Left lung (tissue), 4 donors: ENCODE measurements at regions not wholly inside any gene's neighbourhood (a gene's known extent, or its start where the extent isn't known, plus 50 kb on each side); places are given as distances from the start of the nearest gene placed in this dataset.

Source experiments
- ATAC-seq: fragments of 200-7000 bp; cut with Tn5 transposase; one replicate; pipeline ENCODE4 v1.9.1; 2020; ENCODE audit warnings: moderate library complexity
- DNase-seq, 4 donors: peaks; one replicate each; pipeline ENCODE4 v3.0.0-alpha.2; 2013 to 2020
- H3K27ac ChIP-seq, 2 donors: fragments of 200-600 bp; sonication (generic) in 1 of 2; one replicate each; pipeline versions ENCODE4 v1.5.0 to v1.8.0; 2020 to 2021
- H3K27me3 ChIP-seq, 2 donors: fragments of 200-600 bp; sonication (generic) in 1 of 2; one replicate each; pipeline versions ENCODE4 v1.5.0 to v1.8.0; 2020 to 2021
- H3K36me3 ChIP-seq, 2 donors: fragments of 200-600 bp; sonication (generic) in 1 of 2; one replicate each; pipeline versions ENCODE4 v1.5.0 to v1.8.0; 2020 to 2021
- H3K4me1 ChIP-seq, 2 donors: fragments of 200-600 bp; one replicate each; pipeline ENCODE4 v1.8.0; 2021
- H3K4me3 ChIP-seq, 2 donors: fragments of 200-600 bp; sonication (generic) in 1 of 2; one replicate each; pipeline versions ENCODE4 v1.5.0 to v1.8.0; 2020 to 2021; ENCODE audit warnings: mild to moderate bottlenecking in 1 of 2
- H3K9me3 ChIP-seq, 2 donors: fragments of 200-600 bp; sonication (generic) in 1 of 2; one replicate each; pipeline versions ENCODE4 v1.5.0 to v1.8.0; 2020 to 2021
- CTCF ChIP-seq, 2 donors: fragments of 200-600 bp; sonication (generic) in 1 of 2; IDR thresholded peaks; one replicate each; pipeline versions ENCODE4 v1.5.0 to v1.8.0; 2021; ENCODE audit warnings: antibody characterized with exemption in 2 of 2
- intact Hi-C, 2 donors: fragments of 100-400 bp; cut with DNase I; formaldehyde crosslinking; loops; one replicate each; pipeline versions ENCODE4 v1.11.2 to v1.14.2; 2022
- donor health status: DM: no; HTN: yes; CAD: no.
- donor health status: DM: no; HTN: no; CAD: no.

DNA sequence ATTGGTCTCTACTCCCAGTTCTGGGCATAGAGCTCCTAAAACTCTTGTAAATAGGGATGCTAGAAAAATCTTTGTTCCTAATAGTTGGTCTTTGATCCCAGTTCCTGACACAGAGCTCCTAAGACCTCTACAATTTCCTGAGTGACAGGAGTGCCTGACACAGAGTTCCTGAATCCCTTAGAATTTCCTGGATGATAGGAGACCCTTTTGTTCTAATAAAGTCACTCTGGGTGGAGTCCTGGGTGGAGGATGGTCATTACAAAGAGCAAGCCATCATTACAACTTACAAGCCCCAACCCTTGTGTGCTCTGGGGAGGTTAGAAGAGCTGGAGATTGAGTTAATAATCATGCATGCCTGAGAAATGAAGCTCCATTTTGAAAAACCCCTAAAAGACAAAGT lies 58.4 kb downstream of the ZZZ3 start:
- no peaks in the 10 kb centered on the region for H3K9me3 ChIP-seq
- H3K27me3 ChIP-seq, result no peaks in the 10 kb centered on the region
- no peak for DNase-seq
- TF ChIP-seq CTCF (IDR thresholded peaks at IDR 0.05), result no peak
- intact Hi-C loops, result no loop called here
- no peak overlapping the region for H3K4me3 ChIP-seq
- H3K36me3 ChIP-seq, result peaks cover 0 to 31% of the 10 kb centered on the region in 2 donors
- H3K4me1 ChIP-seq, result no peaks in the 10 kb centered on the region
- H3K27ac ChIP-seq, result peak overlapping the region in 1 of 2 donors; percentile 28
- no peak for ATAC-seq

DNA sequence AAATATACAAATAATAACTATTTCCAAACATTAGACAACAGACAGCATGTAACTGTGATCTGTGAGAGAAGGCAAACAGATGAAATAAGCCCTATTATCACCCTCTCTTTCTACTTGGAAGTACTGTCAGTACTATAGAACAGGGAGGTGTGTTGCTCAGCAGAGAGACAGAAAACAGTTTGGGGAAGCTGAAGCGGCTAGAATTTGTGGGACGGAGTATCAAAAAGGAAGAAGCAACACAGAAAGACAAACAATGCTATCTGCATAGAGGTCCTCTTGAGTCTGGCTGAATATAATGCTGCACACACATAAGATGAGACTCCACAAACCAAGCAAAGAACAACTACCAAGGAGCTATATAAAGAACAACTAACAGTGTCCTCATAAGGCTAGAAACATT lies 59.4 kb downstream of the ZZZ3 start:
- ATAC-seq (no peak), DNase-seq (no peak)
- Histone ChIP-seq H3K27me3 (no peaks in the 10 kb centered on the region), H3K36me3 (peaks cover 0 to 34% of the 10 kb centered on the region in 2 donors), H3K4me3 (no peak overlapping the region), H3K27ac (no peak overlapping the region), H3K9me3 (no peaks in the 10 kb centered on the region), H3K4me1 (no peaks in the 10 kb centered on the region)
- TF ChIP-seq CTCF (IDR thresholded peaks at IDR 0.05), result no peak
- intact Hi-C loops, result no loop called here

DNA sequence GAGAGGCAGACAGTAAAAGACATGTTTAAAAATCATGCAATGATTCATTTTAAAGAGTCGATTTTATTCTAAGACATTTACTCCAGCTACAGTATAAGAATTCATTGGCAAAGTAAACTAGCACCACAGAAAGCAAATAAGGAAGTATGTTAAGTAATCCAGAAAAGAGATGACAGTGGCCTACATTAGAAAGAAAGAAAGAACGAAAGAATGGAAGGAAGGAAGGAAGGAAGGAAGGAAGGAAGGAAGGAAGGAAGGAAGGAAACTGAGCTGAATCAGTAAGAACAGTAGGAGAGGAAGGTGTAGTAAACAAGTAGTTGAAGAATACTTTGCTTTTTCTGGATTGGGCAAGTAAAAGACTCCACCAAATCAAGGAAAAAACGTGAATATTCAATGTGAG lies 62.2 kb downstream of the ZZZ3 start:
- Histone ChIP-seq H3K36me3 (peaks cover 0 to 33% of the 10 kb centered on the region in 2 donors), H3K4me1 (no peaks in the 10 kb centered on the region), H3K4me3 (no peak overlapping the region), H3K27ac (peak overlapping the region in 1 of 2 donors; percentile 11), H3K9me3 (no peaks in the 10 kb centered on the region), H3K27me3 (no peaks in the 10 kb centered on the region)
- no peak for TF ChIP-seq CTCF (IDR thresholded peaks at IDR 0.05)
- ATAC-seq (no peak), DNase-seq (no peak)
- intact Hi-C loops, result no loop called here

DNA sequence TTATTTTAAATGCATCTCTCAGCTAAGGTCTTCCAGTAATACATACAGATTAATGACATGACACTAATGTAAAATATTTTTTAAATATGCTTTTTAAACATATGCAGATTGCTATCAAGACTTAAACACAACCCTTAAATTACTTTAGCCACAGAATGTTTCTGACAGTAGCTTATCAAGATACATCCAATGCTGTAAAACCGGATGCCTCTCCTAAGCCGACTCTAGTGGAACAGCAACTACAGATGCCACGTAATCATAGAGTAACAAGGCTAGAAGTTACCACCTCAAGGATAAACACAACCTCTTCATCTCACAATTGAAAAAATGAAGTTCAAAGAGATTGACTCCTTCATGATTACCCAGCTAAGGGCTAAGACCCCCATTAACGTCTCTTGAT lies 68.4 kb downstream of the ZZZ3 start:
- no peak overlapping the region for H3K4me3 ChIP-seq
- no peak for TF ChIP-seq CTCF (IDR thresholded peaks at IDR 0.05)
- H3K27ac ChIP-seq, result no peak overlapping the region
- DNase-seq, result no peak
- no peaks in the 10 kb centered on the region for H3K27me3 ChIP-seq
- peaks cover 1 to 17% of the 10 kb centered on the region in 2 donors for H3K9me3 ChIP-seq
- no peak for ATAC-seq
- peaks cover 0 to 22% of the 10 kb centered on the region in 2 donors for H3K36me3 ChIP-seq
- H3K4me1 ChIP-seq, result no peaks in the 10 kb centered on the region
- intact Hi-C loops, result no loop called here
